8988T (cell line): ENCODE measurements at regions not wholly inside any gene's neighbourhood (a gene's known extent, or its start where the extent isn't known, plus 50 kb on each side); places are given as distances from the start of the nearest gene placed in this dataset.

Experiments used
- DNase-seq: peaks from one replicate; pipeline ENCODE4 v3.0.0; 2011

DNA sequence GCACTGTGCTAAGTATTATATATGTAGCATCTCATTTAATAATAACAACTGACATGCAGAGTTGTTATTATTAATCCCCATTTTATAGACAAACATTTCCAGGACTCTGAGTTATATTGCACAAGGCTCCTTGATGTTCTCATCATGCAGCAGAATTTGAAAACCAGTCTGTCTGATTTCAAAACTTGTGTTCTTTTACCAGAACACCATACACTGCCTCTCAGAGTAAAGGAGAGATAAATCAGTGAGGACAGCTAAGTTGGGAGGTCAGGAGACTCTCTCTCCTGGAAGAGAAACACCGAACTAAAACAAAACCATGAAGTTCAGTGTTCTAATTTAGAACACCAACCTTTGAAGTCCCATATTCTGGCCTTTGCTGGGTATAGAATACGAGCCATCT, 92.7 kb upstream of the TNC start:
- no peak for DNase-seq

DNA sequence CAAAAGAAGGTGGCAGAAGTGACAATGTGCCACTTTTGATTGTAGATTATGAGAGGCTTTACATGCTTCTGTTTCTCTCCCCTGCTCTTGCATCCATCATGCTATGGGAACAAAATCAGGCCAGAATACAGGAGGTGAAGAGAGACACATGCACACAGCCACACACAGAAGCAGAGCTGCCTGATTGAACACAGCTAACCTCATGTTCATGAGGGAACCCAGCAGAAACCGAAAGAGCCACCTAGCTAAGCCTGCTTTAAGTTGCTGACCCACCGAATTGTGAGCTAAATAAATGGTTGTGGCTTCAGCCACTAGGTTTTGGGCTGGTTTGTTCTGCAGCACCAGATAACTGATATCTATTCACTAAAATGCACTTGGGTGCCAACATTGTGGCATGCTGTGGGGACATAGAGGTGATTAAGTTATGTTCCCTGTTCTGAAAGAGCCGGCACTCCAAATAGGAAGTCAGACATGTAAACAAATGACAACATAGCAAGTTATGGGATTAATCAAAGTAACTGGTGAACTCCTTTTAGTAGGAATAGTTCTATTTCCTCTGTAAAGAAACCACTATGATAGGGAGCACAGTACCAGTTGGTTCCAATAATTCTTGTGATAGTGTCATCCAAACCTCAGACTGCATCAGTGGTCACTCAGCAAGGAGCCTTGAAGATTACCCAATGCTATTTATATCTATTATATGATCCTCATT, 93.6 kb upstream of the TNC start:
- DNase-seq, result no peak

DNA sequence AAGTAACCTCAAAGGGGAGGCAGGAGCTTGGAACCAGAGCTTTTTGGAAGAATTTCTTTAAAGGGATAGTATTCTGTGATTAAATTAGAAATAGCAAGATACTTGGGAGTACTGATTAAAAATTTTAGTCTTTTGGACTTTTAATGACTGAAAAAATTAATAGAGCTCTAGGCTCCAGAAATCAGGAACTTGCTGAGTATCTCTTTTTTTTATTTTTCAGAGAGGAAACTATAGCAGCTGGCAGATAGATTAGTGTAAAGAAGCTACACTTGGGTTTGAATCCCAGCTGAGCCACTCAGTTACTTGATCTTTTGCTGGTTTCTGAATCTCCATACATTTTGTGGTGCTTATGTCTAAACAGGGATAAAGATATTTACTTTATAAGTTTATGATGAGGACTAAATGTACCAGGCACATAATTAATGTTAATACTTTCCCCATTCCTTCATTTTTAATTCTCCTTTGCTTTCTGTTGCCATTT, 94.2 kb upstream of the TNC start:
- no peak for DNase-seq

DNA sequence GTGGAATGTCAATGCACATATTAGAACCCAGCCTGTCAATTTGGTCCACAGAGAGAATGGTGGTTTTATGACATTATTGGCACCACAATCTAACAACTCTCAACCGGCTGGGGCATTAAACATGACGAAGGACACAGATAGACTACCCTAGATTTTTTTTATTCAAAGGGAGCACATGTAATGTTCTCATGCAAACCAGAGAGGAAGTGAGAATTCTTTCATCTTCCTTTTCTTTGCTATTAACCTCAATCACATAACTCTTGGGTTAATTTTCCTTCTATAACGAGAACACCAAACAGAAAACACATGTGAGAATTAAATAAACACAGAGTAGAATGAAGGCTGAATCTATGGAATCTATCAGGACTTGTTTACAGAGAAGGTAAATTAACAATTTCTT, 94.9 kb upstream of the TNC start:
- no peak for DNase-seq

DNA sequence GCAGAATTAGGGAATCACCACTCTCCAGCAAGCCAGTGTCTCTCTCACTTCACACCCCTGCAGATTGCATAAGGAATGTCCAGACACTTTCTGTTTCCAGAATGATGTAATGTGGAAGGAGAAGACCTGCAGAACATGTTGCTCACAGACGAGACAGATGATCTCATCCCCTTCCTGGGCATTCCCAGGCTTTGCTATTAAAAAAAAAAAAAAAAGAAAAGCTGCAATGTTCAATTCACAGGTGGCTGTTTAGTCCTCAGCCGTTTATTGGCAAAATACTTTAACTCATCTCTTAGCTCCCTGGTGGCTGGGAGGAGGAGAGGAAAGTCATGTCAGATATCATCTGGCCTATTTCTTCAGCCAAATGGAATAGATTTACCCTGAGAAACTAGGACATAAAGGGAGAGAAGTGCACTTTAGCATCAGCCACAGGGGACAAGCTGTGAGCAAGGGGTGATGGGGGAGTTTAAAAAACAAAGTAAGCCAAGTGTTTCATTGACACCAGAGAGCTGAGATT, 95.9 kb upstream of the TNC start:
- DNase-seq, result no peak

DNA sequence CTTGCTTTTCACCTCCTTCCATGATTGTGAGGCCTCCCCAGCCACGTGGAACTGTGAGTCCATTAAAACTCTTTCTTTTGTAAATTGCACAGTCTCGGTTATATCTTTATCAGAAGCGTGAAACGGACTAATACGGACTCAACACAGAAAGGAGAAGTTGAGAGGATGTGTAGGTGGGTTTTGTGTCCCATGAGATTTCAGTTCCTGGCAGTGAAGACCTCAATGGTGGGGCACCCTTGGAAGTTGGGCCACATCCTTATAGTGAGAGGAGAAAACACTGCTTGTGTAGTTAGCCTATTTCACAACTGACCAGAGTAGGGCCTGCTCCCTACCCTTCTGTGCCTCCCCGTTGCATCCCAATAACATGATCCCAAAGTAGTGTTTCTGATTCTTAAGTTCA, 98.9 kb upstream of the TNC start:
- DNase-seq, result no peak

DNA sequence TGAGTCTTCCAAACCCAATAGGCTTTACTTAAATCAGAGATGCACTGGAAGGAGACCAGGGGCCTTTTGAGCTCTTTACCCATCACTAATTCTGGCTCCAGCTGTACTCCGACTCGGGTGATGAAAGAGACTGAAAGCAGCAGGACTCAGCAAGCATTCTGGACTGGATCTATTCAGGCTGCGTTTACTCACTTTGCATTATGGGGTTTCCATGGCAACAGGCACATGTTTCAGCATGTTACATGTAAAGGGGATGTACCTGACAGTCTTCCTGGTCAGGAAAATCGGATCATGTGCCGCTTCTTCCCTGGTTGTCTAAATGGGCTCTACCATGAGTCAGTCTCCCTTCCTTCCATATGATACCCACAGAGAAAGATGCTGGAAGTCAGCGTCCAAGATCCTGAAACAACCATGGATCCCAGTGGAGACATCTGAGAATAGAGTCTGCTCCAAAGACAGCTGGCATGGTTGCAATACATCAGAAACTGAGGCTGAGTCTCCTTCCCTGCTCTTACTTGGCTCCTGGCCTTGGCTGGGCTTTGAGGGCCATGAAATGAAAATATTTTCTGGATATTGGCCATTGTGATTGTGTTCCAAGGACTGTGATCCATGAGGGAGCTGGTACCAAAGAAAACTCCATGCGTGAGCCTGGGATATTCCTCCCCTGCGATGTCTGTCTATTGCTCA, 102.5 kb upstream of the TNC start:
- no peak for DNase-seq

DNA sequence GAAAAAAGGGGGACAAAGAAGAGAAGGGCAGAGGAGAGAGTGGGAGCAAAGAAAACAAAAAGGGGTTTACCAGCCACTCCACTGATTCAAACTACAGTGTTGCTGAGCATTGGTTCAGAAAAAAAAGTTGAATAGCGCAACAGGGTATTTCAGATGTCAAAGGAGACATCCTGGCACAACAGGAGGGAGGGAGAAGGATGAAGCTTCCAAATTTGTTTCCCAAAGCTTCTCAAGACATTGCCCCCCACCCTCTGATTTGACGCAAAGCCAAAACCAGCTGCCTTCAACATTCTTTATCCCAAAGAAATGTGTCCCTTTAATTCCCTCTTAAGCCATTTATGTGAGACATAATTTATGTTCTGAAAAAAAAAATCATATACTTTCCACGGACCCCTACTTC, 105.5 kb upstream of the TNC start:
- DNase-seq, result no peak

DNA sequence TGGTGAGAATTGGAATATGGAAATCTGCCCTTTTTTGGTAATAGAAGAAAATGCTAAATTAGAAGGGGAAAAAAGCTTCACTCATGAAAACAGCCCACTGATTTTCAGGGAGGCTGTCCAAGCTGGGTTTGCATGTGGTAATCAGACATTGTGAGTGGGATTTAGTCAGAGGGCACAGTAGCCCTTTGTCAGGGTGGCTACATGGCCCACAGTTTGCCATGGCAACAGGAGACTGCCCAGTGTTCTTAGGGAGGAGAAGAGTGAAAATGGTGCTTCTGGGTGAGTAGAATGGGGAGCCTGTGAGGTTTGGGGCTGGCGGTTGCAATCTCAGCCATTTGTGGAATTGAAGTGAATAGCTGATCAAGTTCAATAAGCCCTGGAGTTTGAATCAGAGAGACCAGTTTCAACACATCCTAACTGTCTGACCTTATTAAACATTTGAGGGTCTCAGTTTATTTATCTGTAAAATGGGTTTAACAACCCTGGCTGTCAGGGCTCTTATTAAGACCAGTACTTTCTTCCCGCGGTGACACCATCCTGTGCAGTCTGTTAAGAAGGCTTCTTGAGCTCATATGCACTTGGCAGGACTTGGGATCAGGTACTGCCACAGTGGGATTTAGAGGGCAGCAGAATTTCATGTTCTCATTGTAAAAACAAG, 107.6 kb upstream of the TNC start:
- DNase-seq, result no peak

DNA sequence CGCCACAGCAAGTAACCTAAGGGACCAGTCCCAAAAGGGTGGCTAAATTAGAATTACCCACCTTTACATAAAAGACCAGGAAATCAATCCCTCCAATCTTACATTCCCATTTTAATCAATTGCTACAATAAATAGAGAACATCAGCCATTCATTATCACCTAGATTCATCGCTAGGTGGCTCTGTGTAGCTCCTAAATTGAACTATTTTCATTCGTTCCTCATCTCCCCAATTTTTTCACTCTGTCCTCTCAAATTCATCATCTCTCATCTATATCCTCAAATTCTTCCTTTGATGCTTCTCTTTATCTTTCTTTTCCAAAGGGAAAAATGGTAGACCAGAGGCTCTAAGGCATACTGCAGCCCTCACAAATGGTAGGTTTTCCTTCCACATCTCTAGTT, 108.2 kb upstream of the TNC start:
- DNase-seq, result no peak

DNA sequence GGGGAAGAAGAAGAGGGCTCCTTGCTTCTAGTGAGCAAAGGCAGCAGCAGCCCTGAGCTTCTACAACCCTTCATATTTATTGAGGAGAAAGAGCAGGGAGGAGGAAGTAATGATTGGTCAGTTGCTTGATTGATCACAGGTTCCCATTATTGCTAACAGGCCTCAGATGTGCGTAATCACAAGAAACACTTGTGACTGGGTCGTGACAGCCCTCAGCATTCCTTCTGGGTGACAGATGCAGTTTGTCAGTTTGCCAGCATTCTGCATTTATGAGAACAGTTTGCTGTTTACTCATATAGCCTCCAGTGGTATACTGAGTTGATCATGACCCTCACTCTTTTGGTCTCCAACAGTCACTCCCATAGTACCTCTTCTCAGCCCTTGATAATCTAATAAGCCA, 111.5 kb upstream of the TNC start:
- DNase-seq, result no peak

DNA sequence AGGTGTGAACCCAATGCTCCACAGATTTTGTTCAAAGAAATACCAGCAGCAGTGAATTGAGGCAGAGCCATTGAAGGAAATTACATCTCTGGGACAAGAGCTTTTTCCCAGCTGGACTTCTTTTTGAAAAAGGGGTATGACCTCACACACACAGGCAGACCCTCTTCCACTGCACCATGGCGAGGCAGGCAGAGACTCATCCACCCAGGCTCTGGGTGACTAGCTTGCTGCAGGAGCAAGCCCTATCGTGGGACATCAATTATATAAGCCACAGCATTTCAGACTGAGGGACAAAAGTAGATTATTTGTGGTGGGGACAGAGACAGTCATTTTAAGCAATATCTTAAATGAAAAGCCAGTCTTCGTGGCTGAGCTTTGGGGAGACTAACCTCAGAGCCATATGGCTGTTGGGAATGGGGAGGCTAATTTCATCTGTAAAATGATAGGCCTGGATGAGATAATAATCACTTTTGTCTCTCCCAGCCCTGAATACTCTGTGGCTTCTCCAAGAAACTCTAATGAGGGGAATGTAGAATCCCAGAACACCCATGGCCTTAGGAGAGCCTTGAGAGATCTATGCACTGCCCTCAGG, 113.1 kb upstream of the TNC start:
- no peak for DNase-seq

DNA sequence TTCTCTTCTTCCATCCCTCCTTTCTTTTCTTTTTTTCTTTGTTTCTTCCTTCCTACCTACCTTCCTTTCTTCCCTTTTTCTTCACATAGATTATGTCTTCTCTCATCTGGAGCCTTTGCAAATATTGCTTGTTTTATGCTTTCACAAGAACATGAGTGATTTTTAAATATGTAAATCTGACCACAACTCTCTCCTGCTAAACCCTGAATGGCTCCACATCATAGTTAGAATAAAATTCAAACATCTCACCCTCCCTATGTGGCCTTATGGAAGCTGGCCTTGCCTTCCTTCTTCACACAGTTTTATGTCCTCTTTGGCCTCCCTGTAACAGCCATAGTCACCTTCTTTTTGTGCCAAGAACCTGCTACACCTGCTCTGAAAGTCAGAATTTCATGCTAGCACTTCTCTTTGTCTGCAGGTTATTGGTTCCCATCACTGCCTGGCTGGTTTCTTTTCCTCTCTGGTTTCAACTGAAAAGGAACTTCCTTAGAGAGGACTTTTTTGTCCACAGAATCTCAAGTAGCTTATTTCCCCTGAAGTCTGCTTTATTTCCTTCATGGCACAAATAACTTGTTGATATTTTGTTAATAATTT, 114.3 kb upstream of the TNC start:
- no peak for DNase-seq

DNA sequence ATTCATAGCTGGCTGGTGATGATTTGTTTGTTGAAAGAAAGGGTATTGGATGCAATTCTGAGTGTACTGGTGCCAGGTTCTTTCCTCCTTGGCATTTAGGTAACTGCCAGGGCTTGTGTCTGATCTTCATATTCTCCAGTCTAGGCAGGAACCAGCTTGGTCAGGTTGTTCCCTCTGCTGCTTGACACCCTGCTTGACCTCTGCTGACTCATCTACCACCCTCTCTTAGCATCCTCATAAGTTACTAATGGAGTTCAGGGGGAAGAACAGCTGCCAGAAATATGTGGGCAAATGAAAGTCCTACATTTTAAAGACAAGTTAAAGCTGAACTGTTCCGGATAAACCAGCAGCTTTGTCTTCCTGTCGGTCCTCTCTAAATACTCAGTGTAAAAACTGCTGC, 116.1 kb upstream of the TNC start:
- DNase-seq, result no peak

DNA sequence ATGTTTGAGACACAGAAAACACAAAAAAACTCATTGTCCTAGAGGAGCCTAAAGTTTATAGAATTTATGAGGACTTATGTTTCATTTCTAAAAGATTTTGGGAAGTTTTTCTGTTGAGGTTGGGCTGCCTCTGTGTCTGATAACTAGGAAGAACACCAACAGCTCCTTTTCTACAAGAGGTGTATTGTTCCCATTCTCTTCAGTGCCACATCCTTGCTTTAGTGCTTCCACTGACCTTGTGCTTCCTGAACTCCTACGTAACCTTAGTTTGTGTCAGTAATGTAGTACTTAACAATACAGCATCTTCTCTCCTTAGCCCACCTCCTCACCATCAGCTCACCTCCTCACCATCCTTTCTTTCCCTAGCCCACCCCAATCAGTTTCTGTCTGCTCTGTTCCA, 117.3 kb upstream of the TNC start:
- no peak for DNase-seq

DNA sequence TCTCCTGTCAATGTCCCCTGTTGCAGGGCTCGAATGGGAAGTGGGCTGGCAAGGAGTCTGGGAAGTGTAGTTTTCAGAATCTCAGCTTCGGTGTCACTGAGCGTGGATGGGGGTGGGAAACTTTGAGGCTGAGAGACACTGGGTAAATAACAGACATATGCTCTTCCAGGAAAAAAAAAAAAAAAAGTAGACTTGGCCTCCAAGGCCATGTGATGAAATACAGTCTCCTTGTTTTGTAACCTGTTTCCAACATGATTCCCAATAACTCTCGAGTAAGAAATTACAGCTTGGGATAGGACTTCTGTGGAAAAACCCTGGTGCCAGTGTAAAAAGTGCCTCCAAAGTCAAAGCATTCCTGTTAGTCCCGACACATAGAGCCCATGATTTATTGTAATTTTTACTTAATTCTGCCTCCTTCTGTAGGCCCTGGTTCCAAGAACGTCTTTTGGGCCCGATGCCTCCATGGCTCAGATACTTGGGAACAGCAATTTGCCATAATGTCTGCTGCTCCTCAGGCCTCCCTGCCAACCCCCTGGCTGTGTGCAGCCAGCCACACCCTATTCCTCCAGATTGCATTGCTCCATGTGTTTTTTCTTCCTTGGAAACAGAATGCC, 119.5 kb upstream of the TNC start:
- no peak for DNase-seq

DNA sequence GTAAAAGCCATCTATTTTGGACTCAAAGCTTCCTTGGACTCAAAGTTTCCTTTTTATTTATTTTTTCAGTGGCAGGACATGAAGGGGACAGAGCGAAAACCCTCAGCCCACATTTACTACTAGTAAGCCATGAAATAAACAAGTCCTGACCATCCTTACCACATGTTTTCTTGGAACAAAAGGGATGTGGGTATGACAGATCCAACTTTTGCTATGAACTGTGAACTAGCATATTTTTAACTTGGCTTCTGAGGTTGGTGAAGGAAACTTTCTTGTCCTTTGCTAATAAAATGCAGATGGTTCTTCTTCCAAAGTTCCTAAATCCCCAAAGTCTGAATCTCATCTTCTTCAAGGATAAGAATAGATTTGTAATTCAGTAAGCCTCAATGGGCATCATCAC, 122.7 kb upstream of the TNC start:
- DNase-seq, result no peak

DNA sequence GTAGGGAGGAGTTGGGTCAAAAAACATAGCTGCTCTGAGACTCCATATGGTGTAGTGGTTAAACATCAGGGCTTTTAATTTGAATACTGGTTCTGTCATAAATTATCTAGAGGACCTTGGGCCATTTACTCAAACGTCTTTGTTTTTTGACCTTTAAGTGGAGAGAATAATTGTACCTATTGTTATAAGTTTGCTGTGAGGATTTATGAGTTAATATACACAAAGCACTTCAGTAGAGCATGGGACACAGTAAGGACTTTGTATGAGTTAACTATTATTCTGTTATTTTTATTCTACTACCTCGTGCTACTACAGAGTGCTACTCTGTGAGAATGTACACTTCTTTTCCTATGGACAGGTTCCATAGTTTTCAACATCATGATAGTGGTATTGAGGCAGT, 123.7 kb upstream of the TNC start:
- DNase-seq, result no peak

DNA sequence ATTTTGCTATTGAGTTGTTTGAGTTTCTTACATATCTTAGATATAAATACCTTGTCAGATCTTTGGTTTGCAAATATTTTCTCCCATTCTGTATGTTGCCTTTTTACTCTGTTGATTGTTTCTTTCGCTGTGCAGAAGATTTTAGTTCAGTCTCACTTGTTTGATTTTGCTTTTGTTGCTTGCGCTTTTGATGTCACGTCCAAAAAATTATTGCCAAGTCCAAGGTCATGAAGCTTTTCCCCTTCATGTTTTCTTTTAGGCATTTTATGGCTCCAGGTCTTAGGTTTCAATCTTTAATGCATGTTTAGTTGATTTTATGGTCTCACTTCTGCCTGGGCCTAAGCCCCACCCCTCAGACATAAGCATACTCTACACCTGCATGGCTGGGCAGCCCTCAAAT, 131.5 kb upstream of the TNC start:
- no peak for DNase-seq

DNA sequence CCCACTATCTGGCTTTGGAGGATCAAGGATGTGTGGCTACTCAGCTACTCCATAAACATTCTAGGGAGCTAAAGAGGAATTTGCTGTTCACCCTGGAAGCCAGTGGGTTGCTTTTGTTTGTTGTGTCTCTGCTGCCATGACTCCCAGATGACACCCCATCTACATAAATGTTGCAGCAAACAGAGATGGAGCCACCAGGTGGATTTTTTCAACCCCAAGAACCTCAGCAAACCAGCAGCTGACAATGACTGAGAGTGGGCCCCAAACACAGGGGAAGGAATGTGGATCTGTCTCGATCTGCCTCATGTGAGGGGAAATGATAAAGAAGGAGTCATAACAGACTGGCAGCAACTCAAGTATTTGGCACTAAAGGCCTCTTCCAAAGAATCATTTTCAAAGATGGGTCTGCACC, 132.7 kb upstream of the TNC start:
- no peak for DNase-seq

DNA sequence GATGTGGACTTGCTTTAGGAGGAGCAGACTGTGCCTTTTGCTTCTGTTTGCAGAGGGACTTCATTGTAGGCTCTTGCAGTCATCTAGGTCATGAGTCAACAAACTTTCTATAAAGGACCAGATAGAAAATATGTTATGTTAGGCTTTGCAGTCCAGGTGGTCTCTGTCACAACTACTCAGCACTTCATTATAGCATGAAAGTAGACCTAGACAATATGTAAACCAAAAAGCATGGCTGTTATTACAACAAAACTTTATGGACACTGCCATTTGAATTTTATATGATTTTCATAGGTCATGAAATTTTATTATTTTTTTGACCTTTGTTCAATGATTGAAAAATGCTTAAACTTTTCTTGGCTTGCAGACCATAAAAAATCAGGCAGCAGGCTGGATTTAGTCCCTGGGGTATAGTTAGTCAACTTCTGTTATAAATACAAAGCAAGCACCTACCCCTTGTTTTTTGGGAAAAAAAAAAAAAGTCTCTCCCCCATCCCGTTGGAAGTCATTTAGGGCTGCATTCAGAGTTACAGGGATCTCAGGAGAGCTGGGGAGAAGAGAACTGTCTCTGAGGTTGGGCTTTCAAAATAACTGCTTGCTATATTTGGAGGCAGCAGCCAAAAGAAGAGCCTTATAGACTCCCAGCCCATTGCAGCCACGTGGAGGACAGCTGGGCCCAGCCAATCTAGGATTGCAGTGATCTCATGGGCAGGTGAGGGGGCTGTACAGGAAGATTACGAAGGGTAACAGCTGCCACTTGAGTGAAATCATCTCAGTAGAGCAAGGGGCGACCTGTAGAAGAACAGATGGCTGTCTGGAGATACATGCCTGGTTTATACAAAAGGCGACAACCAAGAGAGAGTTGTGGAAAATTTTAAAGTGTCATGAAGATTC, 136.6 kb upstream of the TNC start:
- no peak for DNase-seq

DNA sequence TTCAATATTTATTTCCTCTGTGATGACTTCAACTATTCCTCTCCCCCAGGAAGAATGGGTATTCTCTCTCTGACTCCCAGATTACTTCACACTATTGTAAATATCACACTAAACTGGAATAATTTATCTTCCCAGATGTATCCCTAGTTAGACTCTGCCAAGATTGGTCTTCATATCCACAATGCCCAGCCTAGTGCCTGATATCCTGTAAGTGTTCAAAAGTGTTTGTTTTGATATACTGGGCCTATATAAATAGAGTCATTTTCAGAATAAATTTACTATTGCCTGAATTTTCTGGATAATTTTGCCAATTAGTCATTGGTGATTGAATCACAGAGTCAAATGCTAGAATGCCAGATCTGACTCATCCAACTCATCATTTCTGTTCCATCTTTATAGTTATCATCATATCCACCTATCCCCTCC, 143.7 kb upstream of the TNC start:
- DNase-seq, result no peak
